ENCODE measurements at regions not wholly inside any gene's neighbourhood (a gene's known extent, or its start where the extent isn't known, plus 50 kb on each side); places are given as distances from the start of the nearest gene placed in this dataset.

- Mint-ChIP-seq H3K27me3 (no peaks in the 10 kb centered on the region), H3K4me1 (no peaks in the 10 kb centered on the region), H3K9me3 (no peaks in the 10 kb centered on the region), H3K4me3 (no peak overlapping the region), H3K36me3 (no peaks in the 10 kb centered on the region), H3K27ac (no peak overlapping the region)
- no peak for ATAC-seq (ENCODE audit: low read depth)
- POLR2A ChIA-PET: no interaction called here
- DNase-seq: no peak
Observed at GRCh38 chr2:221107424-221107823, 464.7 kb downstream of the EPHA4 start.

GRCh38 chr2:221109552-221109951 lies 462.6 kb downstream of the EPHA4 start:
- no peaks in the 10 kb centered on the region for H3K9me3 Mint-ChIP-seq
- POLR2A ChIA-PET: no interaction called here
- H3K4me3 Mint-ChIP-seq: no peak overlapping the region
- H3K27me3 Mint-ChIP-seq: no peaks in the 10 kb centered on the region
- ATAC-seq (ENCODE audit: low read depth) (no peak), DNase-seq (no peak)
- no peak overlapping the region for H3K27ac Mint-ChIP-seq
- H3K36me3 Mint-ChIP-seq: no peaks in the 10 kb centered on the region
- H3K4me1 Mint-ChIP-seq: no peaks in the 10 kb centered on the region

- POLR2A ChIA-PET: no interaction called here
- no peaks in the 10 kb centered on the region for H3K9me3 Mint-ChIP-seq
- no peak overlapping the region for H3K4me3 Mint-ChIP-seq
- H3K36me3 Mint-ChIP-seq: no peaks in the 10 kb centered on the region
- DNase-seq (no peak), ATAC-seq (ENCODE audit: low read depth) (no peak)
- H3K27me3 Mint-ChIP-seq: no peaks in the 10 kb centered on the region
- H3K27ac Mint-ChIP-seq: no peak overlapping the region
- H3K4me1 Mint-ChIP-seq: no peaks in the 10 kb centered on the region
Observed at GRCh38 chr2:221111739-221112138, 460.4 kb downstream of the EPHA4 start.

GRCh38 chr2:221112744-221113143 lies 459.4 kb downstream of the EPHA4 start:
- Mint-ChIP-seq H3K4me3 (no peak overlapping the region), H3K27ac (no peak overlapping the region), H3K9me3 (no peaks in the 10 kb centered on the region), H3K4me1 (no peaks in the 10 kb centered on the region), H3K36me3 (no peaks in the 10 kb centered on the region), H3K27me3 (no peaks in the 10 kb centered on the region)
- DNase-seq (no peak), ATAC-seq (ENCODE audit: low read depth) (no peak)
- POLR2A ChIA-PET: no interaction called here

GRCh38 chr2:221115944-221116343 lies 456.2 kb downstream of the EPHA4 start:
- no peaks in the 10 kb centered on the region for H3K27me3 Mint-ChIP-seq
- DNase-seq (no peak), ATAC-seq (ENCODE audit: low read depth) (no peak)
- no peak overlapping the region for H3K4me3 Mint-ChIP-seq
- POLR2A ChIA-PET: no interaction called here
- no peaks in the 10 kb centered on the region for H3K36me3 Mint-ChIP-seq
- H3K4me1 Mint-ChIP-seq: no peaks in the 10 kb centered on the region
- no peaks in the 10 kb centered on the region for H3K9me3 Mint-ChIP-seq
- H3K27ac Mint-ChIP-seq: no peak overlapping the region

GRCh38 chr2:221120643-221121042 lies 451.5 kb downstream of the EPHA4 start:
- DNase-seq: no peak
- Mint-ChIP-seq H3K9me3 (no peaks in the 10 kb centered on the region), H3K4me1 (no peaks in the 10 kb centered on the region), H3K4me3 (no peak overlapping the region), H3K36me3 (no peaks in the 10 kb centered on the region), H3K27me3 (no peaks in the 10 kb centered on the region), H3K27ac (no peak overlapping the region)
- POLR2A ChIA-PET: no interaction called here
- no peak for ATAC-seq (ENCODE audit: low read depth)

- DNase-seq (no peak), ATAC-seq (ENCODE audit: low read depth) (no peak)
- no peaks in the 10 kb centered on the region for H3K27me3 Mint-ChIP-seq
- H3K27ac Mint-ChIP-seq: no peak overlapping the region
- no peaks in the 10 kb centered on the region for H3K36me3 Mint-ChIP-seq
- H3K4me3 Mint-ChIP-seq: no peak overlapping the region
- no peaks in the 10 kb centered on the region for H3K4me1 Mint-ChIP-seq
- POLR2A ChIA-PET: no interaction called here
- H3K9me3 Mint-ChIP-seq: peaks cover 4% of the 10 kb centered on the region
Observed at GRCh38 chr2:221123396-221123795, 448.7 kb downstream of the EPHA4 start.

GRCh38 chr2:221124532-221125240 lies 447.4 kb downstream of the EPHA4 start:
- Mint-ChIP-seq H3K4me1 (no peaks in the 10 kb centered on the region), H3K36me3 (no peaks in the 10 kb centered on the region), H3K27ac (no peak overlapping the region), H3K4me3 (no peak overlapping the region), H3K9me3 (peaks cover 7% of the 10 kb centered on the region), H3K27me3 (no peaks in the 10 kb centered on the region)
- POLR2A ChIA-PET: no interaction called here
- no peak for DNase-seq
- ATAC-seq (ENCODE audit: low read depth): no peak

GRCh38 chr2:221125691-221126090 lies 446.4 kb downstream of the EPHA4 start:
- H3K4me1 Mint-ChIP-seq: no peaks in the 10 kb centered on the region
- H3K27me3 Mint-ChIP-seq: no peaks in the 10 kb centered on the region
- no peak overlapping the region for H3K4me3 Mint-ChIP-seq
- no peak overlapping the region for H3K27ac Mint-ChIP-seq
- no peaks in the 10 kb centered on the region for H3K36me3 Mint-ChIP-seq
- DNase-seq (no peak), ATAC-seq (ENCODE audit: low read depth) (no peak)
- POLR2A ChIA-PET: no interaction called here
- peaks cover 7% of the 10 kb centered on the region for H3K9me3 Mint-ChIP-seq

GRCh38 chr2:221129657-221130056 lies 442.4 kb downstream of the EPHA4 start:
- no peaks in the 10 kb centered on the region for H3K27me3 Mint-ChIP-seq
- H3K27ac Mint-ChIP-seq: no peak overlapping the region
- H3K4me3 Mint-ChIP-seq: no peak overlapping the region
- H3K4me1 Mint-ChIP-seq: no peaks in the 10 kb centered on the region
- H3K9me3 Mint-ChIP-seq: peaks cover 7% of the 10 kb centered on the region
- no peak for ATAC-seq (ENCODE audit: low read depth)
- POLR2A ChIA-PET: no interaction called here
- no peak for DNase-seq
- H3K36me3 Mint-ChIP-seq: no peaks in the 10 kb centered on the region

GRCh38 chr2:221130431-221130830 lies 441.7 kb downstream of the EPHA4 start:
- no peaks in the 10 kb centered on the region for H3K4me1 Mint-ChIP-seq
- no peak for ATAC-seq (ENCODE audit: low read depth)
- no peaks in the 10 kb centered on the region for H3K27me3 Mint-ChIP-seq
- no peak overlapping the region for H3K27ac Mint-ChIP-seq
- H3K9me3 Mint-ChIP-seq: peaks cover 7% of the 10 kb centered on the region
- POLR2A ChIA-PET: no interaction called here
- H3K4me3 Mint-ChIP-seq: no peak overlapping the region
- H3K36me3 Mint-ChIP-seq: no peaks in the 10 kb centered on the region
- no peak for DNase-seq

GRCh38 chr2:221133941-221134340 lies 438.2 kb downstream of the EPHA4 start:
- no peak for DNase-seq
- Mint-ChIP-seq H3K4me3 (no peak overlapping the region), H3K4me1 (no peaks in the 10 kb centered on the region), H3K9me3 (peaks cover 2% of the 10 kb centered on the region), H3K27me3 (no peaks in the 10 kb centered on the region), H3K36me3 (no peaks in the 10 kb centered on the region), H3K27ac (no peak overlapping the region)
- POLR2A ChIA-PET: no interaction called here
- ATAC-seq (ENCODE audit: low read depth): no peak

- ATAC-seq (ENCODE audit: low read depth): no peak
- POLR2A ChIA-PET: no interaction called here
- Mint-ChIP-seq H3K9me3 (peaks cover under 1% of the 10 kb centered on the region), H3K4me3 (no peak overlapping the region), H3K27ac (no peak overlapping the region), H3K4me1 (no peaks in the 10 kb centered on the region), H3K36me3 (no peaks in the 10 kb centered on the region), H3K27me3 (no peaks in the 10 kb centered on the region)
- no peak for DNase-seq
Observed at GRCh38 chr2:221134718-221135117, 437.4 kb downstream of the EPHA4 start.

GRCh38 chr2:221135699-221136098 lies 436.4 kb downstream of the EPHA4 start:
- H3K4me3 Mint-ChIP-seq: no peak overlapping the region
- H3K27me3 Mint-ChIP-seq: no peaks in the 10 kb centered on the region
- H3K4me1 Mint-ChIP-seq: no peaks in the 10 kb centered on the region
- POLR2A ChIA-PET: no interaction called here
- H3K27ac Mint-ChIP-seq: no peak overlapping the region
- DNase-seq: no peak
- no peak for ATAC-seq (ENCODE audit: low read depth)
- H3K36me3 Mint-ChIP-seq: no peaks in the 10 kb centered on the region
- H3K9me3 Mint-ChIP-seq: no peaks in the 10 kb centered on the region

- H3K36me3 Mint-ChIP-seq: no peaks in the 10 kb centered on the region
- H3K27me3 Mint-ChIP-seq: no peaks in the 10 kb centered on the region
- no peak overlapping the region for H3K4me3 Mint-ChIP-seq
- POLR2A ChIA-PET: no interaction called here
- no peaks in the 10 kb centered on the region for H3K4me1 Mint-ChIP-seq
- DNase-seq (no peak), ATAC-seq (ENCODE audit: low read depth) (no peak)
- no peaks in the 10 kb centered on the region for H3K9me3 Mint-ChIP-seq
- H3K27ac Mint-ChIP-seq: no peak overlapping the region
Observed at GRCh38 chr2:221137385-221137784, 434.7 kb downstream of the EPHA4 start.
